Fibroblast of villous mesenchyme (primary cell): ENCODE measurements at regions not wholly inside any gene's neighbourhood (a gene's known extent, or its start where the extent isn't known, plus 50 kb on each side); places are given as distances from the start of the nearest gene placed in this dataset.

ENCODE experiments used
- DNase-seq: peaks from one replicate; pipeline ENCODE4 v3.0.0-alpha.2; 2010; ENCODE audit warnings: low read depth
- H3K4me3 ChIP-seq: 2 replicates; pipeline ENCODE4 v1.5.1; 2011; ENCODE audit warnings: low read depth, mild to moderate bottlenecking, low read length
- CTCF ChIP-seq: IDR thresholded peaks from 2 replicates; pipeline ENCODE4 v1.5.1; 2012; ENCODE audit warnings: low read depth, mild to moderate bottlenecking, low read length; ENCODE audit not compliant: insufficient read depth

- H3K4me3 ChIP-seq, result peak overlapping the region; percentile 48
These were observed 1920.3 kb upstream of the WWC1 start for GRCh38 chr5:166370928-166371690.

GRCh38 chr5:166373817-166374216 lies 1917.6 kb upstream of the WWC1 start:
- TF ChIP-seq CTCF, result no peak
- no peak for DNase-seq

More at GRCh38 chr5:166370928-166371690, 1920.3 kb upstream of the WWC1 start:
- TF ChIP-seq CTCF, result no peak
- DNase-seq, result peak; percentile 62

GRCh38 chr5:166377756-166378155 lies 1913.7 kb upstream of the WWC1 start:
- H3K4me3 ChIP-seq, result no peak overlapping the region
- TF ChIP-seq CTCF, result no peak
- no peak for DNase-seq

More at GRCh38 chr5:166373817-166374216, 1917.6 kb upstream of the WWC1 start:
- H3K4me3 ChIP-seq, result no peak overlapping the region

- no peak for DNase-seq
- H3K4me3 ChIP-seq, result no peak overlapping the region
- TF ChIP-seq CTCF, result no peak
These were observed 1911.9 kb upstream of the WWC1 start for GRCh38 chr5:166379517-166379916.

GRCh38 chr5:166382031-166382430 lies 1909.4 kb upstream of the WWC1 start:
- DNase-seq, result no peak
- H3K4me3 ChIP-seq, result no peak overlapping the region
- TF ChIP-seq CTCF, result peak; percentile 15

GRCh38 chr5:166398131-166398530 lies 1893.3 kb upstream of the WWC1 start:
- TF ChIP-seq CTCF, result no peak
- no peak for DNase-seq
- no peak overlapping the region for H3K4me3 ChIP-seq

GRCh38 chr5:166399781-166400180 lies 1891.7 kb upstream of the WWC1 start:
- H3K4me3 ChIP-seq, result no peak overlapping the region
- TF ChIP-seq CTCF, result no peak
- DNase-seq, result peak; percentile 3
